ENCODE measurements at regions not wholly inside any gene's neighbourhood (a gene's known extent, or its start where the extent isn't known, plus 50 kb on each side); places are given as distances from the start of the nearest gene placed in this dataset.

- TF ChIP-seq CTCF (IDR thresholded peaks at IDR 0.05) (no peak), POLR2A (IDR thresholded peaks at IDR 0.05) (no peak)
Measured at GRCh38 chrX:82748906-82749505, 759.1 kb upstream of the POU3F4 start.

All from thyroid gland (tissue), 4 donors.